Endothelial cell (in vitro differentiated cells): ENCODE measurements at regions not wholly inside any gene's neighbourhood (a gene's known extent, or its start where the extent isn't known, plus 50 kb on each side); places are given as distances from the start of the nearest gene placed in this dataset.

Experiments used
- DNase-seq: peaks from one replicate; pipeline ENCODE4 v3.0.0; 2021; ENCODE audit warnings: low spot score
- H3K27ac Mint-ChIP-seq: one replicate; pipeline ENCODE4 v1.8.0; 2021; ENCODE audit warnings: mixed read lengths, inconsistent platforms; ENCODE audit not compliant: unreplicated experiment
- H3K27me3 Mint-ChIP-seq: one replicate; pipeline ENCODE4 v1.8.0; 2021; ENCODE audit warnings: mild to moderate bottlenecking, moderate library complexity, mixed read lengths, inconsistent platforms; ENCODE audit not compliant: unreplicated experiment
- H3K36me3 Mint-ChIP-seq: one replicate; pipeline ENCODE4 v1.8.0; 2021; ENCODE audit warnings: mild to moderate bottlenecking, low read depth, mixed read lengths, inconsistent platforms; ENCODE audit not compliant: unreplicated experiment
- H3K4me1 Mint-ChIP-seq: one replicate; pipeline ENCODE4 v1.8.0; 2021; ENCODE audit warnings: mild to moderate bottlenecking, mixed read lengths, inconsistent platforms; ENCODE audit not compliant: unreplicated experiment
- H3K4me3 Mint-ChIP-seq: one replicate; pipeline ENCODE4 v1.8.0; 2021; ENCODE audit warnings: mild to moderate bottlenecking, mixed read lengths, inconsistent platforms; ENCODE audit not compliant: unreplicated experiment
- H3K9me3 Mint-ChIP-seq: one replicate; pipeline ENCODE4 v1.8.0; 2021; ENCODE audit warnings: mixed read lengths, inconsistent platforms; ENCODE audit not compliant: unreplicated experiment
- CTCF ChIP-seq: fragments of 200-600 bp; sonication (generic); IDR thresholded peaks from one replicate; pipeline ENCODE4 v1.5.0; 2021; ENCODE audit warnings: antibody characterized with exemption; ENCODE audit not compliant: unreplicated experiment

- H3K27me3 Mint-ChIP-seq: peaks cover 1% of the 10 kb centered on the region
- H3K27ac Mint-ChIP-seq: no peak overlapping the region
- no peaks in the 10 kb centered on the region for H3K9me3 Mint-ChIP-seq
- H3K4me1 Mint-ChIP-seq: peaks cover 11% of the 10 kb centered on the region
- no peak overlapping the region for H3K4me3 Mint-ChIP-seq
- no peaks in the 10 kb centered on the region for H3K36me3 Mint-ChIP-seq
- TF ChIP-seq CTCF: no peak
- no peak for DNase-seq
Measured at GRCh38 chr20:57763235-57763595, 53.4 kb upstream of the PMEPA1 start.

- Mint-ChIP-seq H3K27ac (no peak overlapping the region), H3K36me3 (no peaks in the 10 kb centered on the region), H3K27me3 (peaks cover 1% of the 10 kb centered on the region), H3K9me3 (no peaks in the 10 kb centered on the region), H3K4me3 (no peak overlapping the region), H3K4me1 (peaks cover 6% of the 10 kb centered on the region)
- no peak for TF ChIP-seq CTCF
- DNase-seq: no peak
Measured at GRCh38 chr20:57762531-57763234, 52.9 kb upstream of the PMEPA1 start.

GRCh38 chr20:57761413-57761734 lies 51.6 kb upstream of the PMEPA1 start:
- H3K4me3 Mint-ChIP-seq: no peak overlapping the region
- no peak overlapping the region for H3K27ac Mint-ChIP-seq
- DNase-seq: no peak
- no peaks in the 10 kb centered on the region for H3K9me3 Mint-ChIP-seq
- no peaks in the 10 kb centered on the region for H3K36me3 Mint-ChIP-seq
- H3K4me1 Mint-ChIP-seq: no peaks in the 10 kb centered on the region
- no peak for TF ChIP-seq CTCF
- peaks cover 1% of the 10 kb centered on the region for H3K27me3 Mint-ChIP-seq

- Mint-ChIP-seq H3K4me1 (no peaks in the 10 kb centered on the region), H3K4me3 (no peak overlapping the region), H3K36me3 (no peaks in the 10 kb centered on the region), H3K9me3 (no peaks in the 10 kb centered on the region), H3K27me3 (peaks cover 1% of the 10 kb centered on the region), H3K27ac (no peak overlapping the region)
- no peak for DNase-seq
- TF ChIP-seq CTCF: no peak
Measured at GRCh38 chr20:57760698-57761412, 51.0 kb upstream of the PMEPA1 start.

GRCh38 chr20:57759724-57760123 lies 49.9 kb upstream of the PMEPA1 start:
- no peak for TF ChIP-seq CTCF
- Mint-ChIP-seq H3K27me3 (peaks cover 1% of the 10 kb centered on the region), H3K27ac (no peak overlapping the region)

More at GRCh38 chr20:57759724-57760123, 49.9 kb upstream of the PMEPA1 start:
- H3K9me3 Mint-ChIP-seq: no peaks in the 10 kb centered on the region
- no peak overlapping the region for H3K4me3 Mint-ChIP-seq
- DNase-seq: no peak
- H3K36me3 Mint-ChIP-seq: no peaks in the 10 kb centered on the region
- H3K4me1 Mint-ChIP-seq: peaks cover 2% of the 10 kb centered on the region
